C1 segment of cervical spinal cord (tissue), 14 donors: ENCODE measurements at regions not wholly inside any gene's neighbourhood (a gene's known extent, or its start where the extent isn't known, plus 50 kb on each side); places are given as distances from the start of the nearest gene placed in this dataset.
A peak's percentile ranks its signal among the peaks of the same experiment; 100 is the strongest.
"Not testable (repeated sequence)": the region's sequence is repeated elsewhere in the genome, so short reads cannot be mapped to it uniquely, and the experiment has no call there.

Source experiments
- DNase-seq, 14 donors: peaks; one replicate each; lab custom pipeline; 2025; lab: John Stamatoyannopoulos, UW

DNA sequence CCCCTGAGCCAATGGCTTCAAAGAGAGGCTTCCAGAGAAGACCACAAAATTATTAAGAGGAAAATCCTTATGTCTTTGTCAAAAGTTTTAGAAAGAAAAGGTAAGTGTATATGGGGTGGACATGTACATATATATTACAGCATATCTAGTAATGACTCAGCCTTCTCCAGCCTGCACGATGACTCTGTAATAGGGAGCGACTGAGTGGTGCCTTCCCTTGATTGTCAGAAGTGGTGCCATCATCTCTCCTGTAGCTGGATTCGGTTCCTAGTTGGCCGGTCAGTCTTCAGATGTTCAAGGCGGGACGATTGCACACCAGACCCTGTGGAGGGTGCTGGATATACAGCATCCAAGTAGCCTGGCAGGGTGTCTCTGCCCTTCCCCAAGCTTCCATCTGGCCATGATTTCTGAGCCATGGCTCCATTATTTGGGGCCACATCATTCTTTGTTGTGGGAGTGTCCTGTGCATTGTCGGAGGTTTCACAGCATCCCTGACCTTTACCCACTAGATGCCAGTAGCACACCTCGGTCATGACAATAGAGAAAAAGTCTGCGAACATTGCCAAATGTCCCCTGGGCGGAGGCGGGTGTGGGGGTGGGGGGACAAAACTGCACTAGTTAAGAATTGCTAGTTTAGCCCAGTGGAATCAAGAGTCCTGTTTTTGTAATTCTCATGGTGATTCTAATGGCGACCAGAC is 206.2 kb upstream of the KAZN start:
- DNase-seq = peak in 1 of 14 donors; percentile 2

DNA sequence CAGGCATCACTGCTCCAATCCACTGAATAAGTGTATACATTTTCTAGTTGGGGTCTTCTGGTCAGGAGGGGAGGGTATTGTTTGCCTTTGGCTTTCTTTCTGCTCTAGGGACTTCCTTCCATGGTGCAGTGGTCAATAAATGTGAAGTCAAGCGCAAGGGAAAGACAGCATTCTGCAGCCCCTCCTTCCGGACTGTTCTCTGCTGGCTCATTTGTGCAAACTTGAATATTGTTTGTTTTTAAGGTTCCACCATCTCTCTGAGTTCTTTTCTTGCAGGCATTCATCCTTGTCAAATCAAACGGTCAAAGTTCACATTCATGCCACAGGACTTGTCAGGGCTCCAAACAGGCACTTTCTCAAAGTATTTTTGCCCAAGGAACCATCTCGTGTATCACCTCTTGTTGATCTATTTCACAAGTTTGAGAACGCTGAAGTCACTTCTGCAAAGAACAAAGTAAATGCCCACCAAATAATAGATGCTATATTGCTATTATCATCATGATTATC is 205.6 kb upstream of the KAZN start:
- no peak for DNase-seq

DNA sequence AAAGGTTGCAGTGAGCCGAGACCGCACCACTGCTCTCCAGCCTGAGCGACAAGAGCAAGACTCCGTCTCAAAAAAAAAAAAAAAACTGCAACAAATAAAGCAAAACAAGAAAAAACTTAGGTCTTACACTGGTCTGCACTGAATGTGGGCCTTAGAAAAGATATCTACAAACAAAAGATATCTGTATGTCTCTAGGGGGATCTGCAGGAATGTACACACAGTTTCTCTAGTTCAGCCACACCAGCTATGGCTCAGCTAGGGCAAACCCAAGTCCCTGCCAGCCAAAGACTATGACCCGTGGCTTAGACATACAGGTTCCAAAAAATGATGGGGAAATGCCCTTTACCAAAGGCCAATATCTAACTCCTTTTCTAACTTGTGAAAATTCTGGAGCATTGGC is 202.4 kb upstream of the KAZN start:
- DNase-seq = no peak

DNA sequence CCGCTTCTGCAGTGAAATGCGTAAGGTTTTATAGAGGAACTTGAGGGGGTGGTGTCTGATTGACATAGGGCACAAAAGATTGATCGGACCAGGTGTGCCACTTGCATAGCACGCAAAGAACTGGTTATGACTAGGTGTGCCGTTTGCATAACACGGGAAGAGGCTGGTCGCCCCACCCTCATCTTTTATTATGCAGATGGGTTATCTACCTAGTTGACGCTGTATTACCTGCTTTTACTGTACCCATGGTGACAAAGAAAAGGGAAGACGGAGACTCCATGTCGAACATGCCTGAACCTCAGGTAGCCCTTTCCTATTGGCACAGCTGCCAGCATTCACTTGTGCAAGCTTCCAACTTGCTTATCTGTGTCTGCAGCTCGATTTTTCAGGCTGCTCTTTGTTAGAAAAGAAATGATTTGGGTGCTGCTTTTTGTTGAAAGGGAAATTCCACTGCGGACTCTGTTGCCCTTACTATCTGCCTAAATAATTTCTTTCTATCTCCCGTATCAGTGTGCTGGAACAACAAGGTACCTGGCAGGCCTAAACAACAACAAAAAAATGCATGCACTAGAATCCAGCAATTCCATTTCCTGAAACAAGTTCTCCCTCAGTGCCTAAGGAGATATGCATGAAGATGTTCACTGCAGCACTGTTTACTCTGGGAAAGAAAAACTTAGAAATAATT is 194.4 kb upstream of the KAZN start:
- no peak for DNase-seq

DNA sequence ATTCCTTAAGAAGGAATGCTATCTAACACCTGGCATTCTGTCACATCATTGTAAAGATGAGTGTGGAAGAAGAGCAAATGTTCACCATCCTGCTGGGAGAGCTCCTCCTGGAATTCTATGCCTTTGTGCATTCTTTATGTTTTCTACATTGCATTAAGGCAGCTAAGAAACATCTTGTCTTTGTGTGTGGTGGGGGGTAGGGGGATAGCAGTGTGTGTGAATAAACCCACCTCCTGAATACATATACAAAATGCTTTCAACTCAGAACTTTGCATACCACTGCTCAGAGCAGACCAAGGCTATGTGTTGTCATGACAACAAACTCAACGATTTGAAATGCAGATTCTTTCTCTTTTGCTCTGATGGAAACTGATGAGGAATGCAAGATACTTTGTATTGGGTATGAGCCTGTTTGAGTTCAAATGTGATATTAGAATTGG is 193.6 kb upstream of the KAZN start:
- DNase-seq = no peak

DNA sequence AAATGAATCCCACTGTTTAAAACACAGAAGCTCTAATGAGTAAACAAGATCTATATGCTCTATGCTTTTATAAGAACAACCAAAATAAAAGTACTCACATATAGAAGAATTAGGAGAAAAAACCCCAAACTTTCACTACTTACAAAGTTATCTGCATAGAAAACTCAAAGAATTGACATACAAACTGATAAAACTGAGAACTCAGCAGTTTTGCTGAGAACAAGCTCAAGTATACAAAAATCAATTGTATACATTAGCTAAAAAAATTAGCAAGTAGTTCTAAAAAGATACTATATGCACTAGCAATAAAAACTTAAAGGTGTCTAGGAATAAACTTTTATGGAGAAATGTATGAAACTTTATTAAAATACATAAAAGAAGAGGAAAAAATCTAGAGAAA is 186.2 kb upstream of the KAZN start:
- DNase-seq = no peak

DNA sequence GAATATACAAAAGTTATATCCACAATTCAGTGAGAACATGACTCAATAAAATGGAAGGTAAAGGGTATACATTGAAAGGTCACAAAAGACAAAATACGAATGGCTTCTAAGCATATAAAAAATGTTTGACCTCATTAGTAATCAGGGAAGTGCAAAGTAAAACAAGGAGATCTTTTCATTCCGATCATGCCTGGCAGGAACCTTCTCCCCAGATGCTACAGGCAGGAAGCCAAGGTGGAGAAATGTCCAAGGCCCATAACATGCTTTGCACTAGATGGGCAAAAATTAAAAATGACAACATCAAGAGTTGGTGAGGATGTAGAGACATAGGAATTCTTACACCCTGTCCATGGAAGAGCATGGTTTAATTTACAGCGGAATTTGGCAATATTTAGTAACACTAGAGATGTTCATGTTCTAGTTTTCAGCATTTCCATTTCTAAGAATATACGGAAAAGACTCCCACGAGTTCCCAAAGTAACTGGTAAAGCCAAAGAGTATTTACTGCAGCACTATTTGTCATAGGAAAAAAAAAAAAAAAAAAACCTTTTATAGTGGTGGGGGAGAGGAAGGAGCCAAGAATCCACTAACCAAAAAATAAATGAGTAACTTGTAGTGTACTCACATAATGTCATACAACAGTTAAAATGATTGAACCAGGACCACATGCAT is 184.5 kb upstream of the KAZN start:
- peak in 4 of 14 donors; percentile 3 to 48 (median 7) for DNase-seq

DNA sequence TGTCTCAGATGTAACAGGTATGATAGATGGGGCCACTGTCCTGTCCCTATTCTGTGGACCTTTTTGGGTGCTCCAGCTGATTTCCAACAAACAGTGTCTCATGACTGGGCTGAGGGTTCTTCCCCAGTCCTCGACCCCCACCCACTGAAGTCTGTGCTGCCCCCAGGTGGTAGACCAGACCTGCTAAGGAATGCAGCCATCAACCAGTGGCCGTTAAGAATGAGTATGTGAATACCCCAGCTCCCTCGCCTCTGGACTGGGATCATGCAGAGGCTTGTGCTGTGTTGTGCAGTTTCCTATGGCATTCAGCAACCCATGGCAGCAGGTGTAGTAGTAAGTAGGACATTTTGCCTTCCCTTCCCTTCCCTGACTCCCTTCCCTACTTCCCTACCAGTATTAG is 183.1 kb upstream of the KAZN start:
- no peak for DNase-seq

DNA sequence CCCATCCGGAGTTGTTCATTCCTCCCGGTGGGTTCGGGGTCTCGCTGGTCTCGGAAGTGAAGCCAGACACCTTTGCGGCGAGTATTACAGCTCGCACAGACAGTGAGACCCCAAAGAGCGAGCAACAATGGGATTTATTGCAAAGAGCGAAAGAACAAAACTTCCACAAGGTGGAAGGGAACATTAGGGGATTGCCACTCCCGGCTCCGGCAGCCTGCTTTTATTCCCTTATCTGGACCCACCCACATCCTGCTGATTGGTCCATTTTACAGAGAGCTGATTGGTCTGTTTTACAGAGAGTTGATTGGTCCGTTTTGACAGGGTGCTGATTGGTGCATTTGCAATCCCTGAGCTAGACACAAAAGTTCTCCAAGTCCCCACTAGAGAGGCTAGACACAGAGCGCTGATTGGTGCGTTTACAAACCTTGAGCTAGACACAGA is 178.7 kb upstream of the KAZN start:
- DNase-seq = not testable (repeated sequence)

DNA sequence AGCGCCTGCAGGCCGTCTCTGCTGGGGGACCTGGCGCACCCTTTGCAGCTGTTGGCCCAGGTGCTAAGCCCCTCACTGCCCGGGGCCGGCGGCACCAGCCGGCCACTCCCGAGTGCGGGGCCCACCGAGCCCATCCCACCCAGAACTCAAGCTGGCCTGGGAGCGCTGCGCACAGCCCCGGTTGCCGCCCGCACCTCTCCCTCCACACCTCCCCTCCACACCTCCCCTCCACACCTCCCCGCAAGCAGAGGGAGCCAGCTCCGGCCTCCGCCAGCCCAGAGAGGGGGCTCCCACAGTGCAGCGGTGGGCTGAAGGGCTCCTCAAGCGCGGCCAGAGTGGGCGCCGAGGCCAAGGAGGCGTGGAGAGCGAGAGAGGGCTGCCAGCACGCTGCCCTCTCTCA is 177.8 kb upstream of the KAZN start:
- DNase-seq = no peak

DNA sequence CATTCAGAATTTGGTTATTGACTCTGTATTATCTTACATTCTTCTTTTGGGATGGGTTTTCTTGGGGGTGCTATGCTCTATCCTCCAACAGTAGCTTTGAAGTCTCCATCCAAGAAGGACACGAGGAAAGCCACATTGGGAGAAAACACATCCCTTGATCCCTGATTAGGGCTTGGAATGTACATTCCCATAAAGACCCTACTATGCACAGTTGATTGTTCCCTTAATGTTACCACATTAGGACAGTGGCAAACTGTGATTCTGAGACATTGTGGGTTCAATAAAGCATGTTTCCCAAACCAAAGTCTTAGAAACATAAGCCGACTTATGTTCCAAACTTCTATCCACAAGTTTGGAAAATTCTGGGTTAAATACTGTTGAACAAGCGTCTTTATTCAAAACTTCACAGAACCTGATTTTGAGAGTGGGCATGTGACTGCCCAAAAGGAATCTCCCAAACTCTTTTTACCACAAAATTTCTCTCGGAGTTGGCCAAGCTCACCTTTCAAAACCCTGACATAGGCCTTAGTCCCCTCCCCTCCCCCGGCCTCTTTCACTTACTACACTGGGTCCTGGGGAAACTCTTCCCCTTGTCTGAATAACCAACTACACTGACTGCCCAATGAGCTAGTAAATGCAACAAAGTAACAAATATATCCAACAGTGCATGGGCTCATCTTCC is 177.0 kb upstream of the KAZN start:
- no peak for DNase-seq

DNA sequence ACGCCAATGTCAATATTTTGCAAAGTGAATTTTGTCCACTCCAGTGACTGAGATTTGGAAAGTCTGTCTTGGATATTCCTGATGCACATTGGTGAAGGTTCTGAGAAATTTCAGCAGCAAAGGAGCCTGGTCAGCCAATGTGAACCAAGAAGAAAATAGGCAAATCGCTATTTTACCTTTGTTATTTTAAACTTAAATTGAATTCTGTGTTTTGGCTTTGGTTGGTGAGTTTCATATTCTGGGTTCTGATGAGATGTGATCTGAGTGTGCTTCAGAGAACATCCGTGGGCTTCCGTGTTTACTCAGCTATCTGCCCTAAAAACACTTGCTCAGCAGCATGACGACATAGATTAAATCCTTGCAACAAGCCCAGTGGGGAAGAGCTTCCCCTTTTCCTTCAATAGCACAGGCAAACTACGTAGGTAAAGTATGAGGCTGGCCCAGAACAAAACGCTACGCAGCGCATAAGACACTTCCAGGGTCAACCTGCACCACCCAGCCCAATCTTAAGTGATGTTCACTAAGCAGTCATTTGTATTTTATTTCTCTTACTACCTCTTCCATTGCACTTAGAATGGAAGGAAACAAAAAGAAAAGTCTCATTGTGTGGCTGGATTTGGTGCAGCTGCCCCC is 176.4 kb upstream of the KAZN start:
- DNase-seq = no peak

DNA sequence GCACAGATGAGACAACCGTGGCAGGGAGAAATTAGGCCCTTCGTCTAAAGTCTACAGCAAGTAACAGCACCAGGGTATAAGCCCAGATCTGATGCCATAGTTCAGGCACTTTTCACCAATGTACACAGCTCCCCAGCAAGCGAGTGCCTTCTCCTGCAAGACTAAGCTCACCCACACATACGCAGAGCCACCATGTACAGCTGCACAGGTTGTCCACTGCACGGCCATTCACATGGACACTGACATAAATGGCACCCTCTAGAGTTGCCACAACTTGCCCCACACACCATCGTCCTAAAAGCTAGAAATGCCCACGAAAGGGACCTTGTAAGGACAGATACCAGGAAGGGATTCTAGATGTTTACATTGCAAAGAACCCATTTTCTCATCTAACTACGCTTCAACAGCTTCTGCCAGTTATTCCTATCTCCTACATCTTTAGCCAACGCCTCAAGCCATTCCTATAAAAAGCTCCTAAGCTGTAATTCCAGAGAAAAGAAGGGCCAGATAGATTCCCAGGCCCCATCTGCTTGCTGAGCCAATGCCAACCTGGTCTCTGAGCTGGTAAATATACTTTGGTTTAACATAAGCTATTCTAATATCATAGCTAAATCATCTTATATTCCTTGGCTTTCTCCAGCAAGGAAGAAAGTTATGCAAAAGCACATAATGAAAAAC is 174.0 kb upstream of the KAZN start:
- peak in 1 of 14 donors; percentile 20 for DNase-seq

DNA sequence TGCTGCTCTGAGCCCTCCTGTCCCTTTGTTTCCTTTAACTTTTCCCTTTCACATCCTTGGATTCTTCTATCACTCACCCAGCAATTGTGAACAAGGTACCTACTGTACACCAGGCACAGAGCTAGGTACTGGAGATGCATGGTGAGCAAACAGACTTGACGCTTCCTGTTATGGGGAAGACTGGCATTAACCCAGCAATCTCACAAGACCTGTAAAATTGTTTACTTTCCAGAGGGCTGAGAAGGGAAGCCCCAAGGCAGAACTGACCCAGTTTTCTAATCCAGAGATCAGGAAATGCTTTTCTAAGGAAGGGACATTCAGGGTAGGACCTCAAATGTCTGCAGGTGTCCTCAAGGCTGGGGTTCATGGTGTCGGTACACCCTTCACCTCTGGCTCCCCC is 171.6 kb upstream of the KAZN start:
- DNase-seq = no peak

DNA sequence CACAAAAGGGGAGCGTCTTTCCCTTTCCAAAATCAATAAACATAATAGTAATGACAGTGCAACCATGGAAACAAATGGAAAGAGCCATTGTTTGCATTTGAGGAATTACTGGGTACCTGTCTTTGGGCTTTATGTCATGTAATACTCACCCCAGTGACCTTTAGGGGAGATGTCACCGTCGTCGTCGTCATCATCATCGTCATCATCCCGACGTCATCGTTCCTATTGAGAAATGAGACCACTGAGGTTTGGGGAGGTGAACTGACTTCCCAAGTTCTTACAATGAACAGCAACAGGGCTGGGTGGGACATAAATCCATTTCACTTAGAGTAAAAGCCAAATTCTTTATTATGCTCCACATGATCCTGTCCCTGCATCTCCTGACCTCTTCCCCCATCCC is 168.9 kb upstream of the KAZN start:
- no peak for DNase-seq

DNA sequence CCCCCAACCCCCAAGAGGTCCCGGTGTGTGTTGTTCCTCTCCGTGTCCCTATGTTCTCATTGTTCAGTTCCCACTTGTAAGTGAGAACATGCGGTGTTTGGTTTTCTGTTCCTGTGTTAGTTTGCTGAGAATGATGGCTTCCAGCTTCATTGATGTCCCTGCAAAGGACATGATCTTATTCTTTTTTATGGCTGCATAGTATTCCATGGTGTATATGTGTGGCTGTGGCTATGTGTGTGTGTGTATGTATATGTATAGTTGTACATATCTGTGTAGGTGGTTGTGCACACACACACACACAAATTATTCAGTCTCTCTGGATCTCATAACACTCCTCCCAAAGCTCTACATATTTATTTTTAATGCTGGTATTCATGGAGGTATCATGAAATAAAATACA is 165.8 kb upstream of the KAZN start:
- not testable (repeated sequence) for DNase-seq

DNA sequence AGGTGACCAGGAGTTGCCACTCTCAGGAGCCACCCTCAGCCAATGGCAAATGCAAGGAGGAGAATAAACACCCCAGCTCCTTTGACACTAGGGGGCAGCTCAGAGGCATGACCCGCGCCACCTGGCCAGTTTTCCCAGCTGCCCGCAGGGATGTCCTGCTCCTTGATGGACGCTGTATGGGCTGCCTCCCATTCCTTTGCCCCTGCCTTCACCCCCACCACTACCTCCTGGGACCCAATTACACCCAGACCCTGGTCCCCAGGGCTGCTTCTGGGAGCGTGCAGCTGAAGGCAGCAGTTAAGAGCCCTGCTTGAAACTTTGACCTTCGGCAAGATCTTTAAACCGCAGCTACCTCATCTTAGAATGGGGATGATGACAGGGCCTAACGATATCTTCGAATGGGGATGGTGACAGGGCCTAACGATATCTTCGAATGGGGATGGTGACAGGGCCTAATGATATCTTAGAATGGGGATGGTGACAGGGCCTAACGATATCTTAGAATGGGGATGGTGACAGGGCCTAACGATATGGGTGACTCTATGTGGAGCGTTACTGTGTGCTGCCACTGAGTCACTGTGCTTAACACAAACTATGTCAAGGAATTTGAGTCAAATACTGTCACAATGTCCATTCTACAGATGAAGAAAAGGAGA is 163.0 kb upstream of the KAZN start:
- DNase-seq = no peak

DNA sequence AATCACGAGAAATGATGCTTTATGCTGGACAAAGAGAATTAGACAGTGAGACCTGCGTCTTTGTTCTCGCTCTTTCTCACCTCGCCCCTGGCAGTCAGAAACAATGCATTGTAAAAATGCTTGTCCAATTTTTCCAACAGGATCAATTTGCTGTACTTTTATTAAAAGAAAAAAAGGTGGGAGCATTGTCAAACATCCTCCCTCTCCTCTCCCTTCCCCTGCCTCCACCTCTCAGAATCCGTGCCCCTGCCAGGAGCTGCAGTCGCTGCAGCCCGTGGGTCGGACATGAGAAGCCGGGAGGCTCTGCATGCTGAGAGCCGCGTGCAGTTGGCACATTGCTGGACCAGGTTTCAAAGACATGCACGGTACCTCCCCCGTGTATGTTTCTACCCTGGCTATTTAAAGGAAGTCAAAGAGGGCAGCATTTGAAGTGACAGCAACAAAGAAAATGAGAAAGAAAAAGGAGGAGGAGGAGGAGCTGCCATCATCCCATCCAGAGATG is 161.0 kb upstream of the KAZN start:
- DNase-seq = no peak

DNA sequence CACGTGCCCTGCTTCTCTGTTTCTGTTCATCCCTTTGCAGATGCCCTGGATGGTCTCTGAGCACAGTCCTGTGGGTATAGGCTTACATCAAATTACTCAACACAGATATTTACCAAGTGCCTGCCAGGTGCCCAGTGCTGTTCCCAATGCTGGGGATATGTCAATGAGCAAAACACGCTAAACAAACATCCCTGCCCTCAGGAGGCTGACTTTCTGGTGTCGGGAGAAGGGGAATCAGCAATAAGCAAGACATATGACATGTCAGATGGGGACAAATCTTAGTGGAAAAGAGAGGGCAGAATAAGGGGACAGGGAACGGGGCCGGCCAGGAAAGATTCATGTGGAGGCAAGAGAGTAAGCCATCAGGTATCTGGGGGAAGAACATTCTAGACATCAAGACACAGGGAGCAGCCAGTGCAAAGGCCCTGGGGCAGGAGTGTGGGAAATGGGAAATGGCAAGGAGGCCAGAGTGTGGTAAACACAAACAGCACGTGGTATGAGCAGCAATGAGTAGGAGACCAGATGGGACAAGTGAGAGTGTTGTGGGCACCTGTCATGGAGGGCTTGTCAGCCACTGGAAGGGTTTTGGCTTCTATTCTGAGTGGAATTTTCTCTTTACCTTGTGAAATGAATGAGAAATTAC is 160.2 kb upstream of the KAZN start:
- DNase-seq = no peak

DNA sequence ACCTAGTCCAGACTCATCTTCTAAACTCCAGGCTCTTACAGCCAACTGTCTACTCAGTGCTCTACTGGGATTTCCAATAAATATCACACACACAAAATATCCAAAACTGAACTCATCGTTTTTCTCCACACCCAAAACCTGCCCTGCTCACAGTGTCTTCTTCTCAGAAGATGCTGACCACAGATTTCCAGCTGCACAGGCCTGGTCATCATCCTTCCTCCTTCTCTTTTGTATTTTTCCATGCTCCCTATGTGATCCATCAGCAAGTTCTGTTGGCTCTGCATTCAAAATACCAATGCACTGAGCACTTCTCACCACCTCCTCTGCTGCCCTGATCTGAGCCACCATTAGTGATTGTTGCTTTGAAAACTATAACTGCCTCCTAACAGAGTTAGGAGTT is 159.5 kb upstream of the KAZN start:
- no peak for DNase-seq
